ENCODE measurements at regions not wholly inside any gene's neighbourhood (a gene's known extent, or its start where the extent isn't known, plus 50 kb on each side); places are given as distances from the start of the nearest gene placed in this dataset.
"Not testable (repeated sequence)": the region's sequence is repeated elsewhere in the genome, so short reads cannot be mapped to it uniquely, and the experiment has no call there.

DNA sequence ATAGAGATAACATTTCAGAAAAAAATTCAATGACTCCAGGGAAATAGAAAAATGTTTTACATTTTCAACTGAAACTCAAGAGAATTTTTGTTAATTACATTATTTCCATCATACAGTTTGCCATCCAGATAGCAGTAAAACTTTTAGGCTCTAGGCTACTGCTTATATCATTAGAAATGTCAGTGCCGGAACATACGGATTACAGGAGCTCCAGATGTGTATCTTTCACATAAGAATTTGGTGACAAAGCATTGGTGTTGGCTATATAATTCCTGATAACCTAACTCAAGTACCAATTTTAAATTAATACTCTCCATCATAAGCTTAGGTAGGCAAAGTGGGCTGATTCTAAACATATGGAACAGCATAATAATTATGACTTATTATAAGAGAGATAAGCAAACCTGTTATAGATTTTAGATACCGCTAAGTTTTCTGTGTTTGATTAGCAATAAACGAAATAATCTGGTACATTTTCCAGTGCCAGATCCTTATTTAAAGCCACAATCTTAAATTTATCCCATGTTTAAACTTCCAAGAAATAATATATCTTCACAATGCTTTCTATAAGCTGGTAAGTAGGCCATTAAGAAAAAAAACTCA is 637.9 kb downstream of the NXPH1 start:
- DNase-seq (ENCODE audit: low spot score): no peak

DNA sequence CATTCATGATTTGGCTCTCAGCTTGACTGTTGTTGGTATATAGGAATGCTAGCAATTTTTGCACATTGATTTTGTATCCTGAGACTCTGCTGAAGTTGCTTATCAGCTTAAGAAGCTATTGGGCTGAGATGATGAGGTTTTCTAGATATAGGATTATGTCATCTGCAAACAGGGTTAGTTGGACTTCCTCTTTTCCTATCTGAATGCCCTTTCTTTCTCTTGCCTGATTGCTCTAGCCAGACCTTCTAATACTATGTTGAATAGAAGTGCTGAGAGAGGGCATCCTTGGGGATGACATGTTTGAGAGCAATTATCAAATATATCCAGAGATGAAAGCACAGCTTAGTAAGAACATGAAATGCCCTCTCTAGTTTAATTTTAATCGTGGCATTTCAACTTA is 642.4 kb downstream of the NXPH1 start:
- DNase-seq (ENCODE audit: low spot score): not testable (repeated sequence)

DNA sequence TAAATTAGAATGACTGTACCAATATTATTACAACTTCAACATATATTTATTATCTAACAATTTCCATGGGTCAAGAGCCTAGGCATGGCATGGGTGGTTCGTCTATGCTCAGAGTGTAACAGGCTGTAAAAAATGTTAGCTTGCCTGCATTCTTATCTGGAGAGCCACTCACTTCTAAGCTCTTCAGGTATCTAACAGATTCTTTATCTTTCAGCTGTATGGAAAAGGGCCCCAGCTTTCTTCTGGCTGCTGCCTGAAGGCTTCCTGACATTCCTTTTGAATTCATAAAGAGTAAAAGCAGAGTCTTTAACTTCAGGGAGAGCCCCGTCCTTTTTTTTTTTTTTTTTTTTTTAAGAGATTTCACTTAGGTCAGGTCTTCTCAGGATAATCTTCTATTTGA is 648.8 kb downstream of the NXPH1 start:
- DNase-seq (ENCODE audit: low spot score): no peak

DNA sequence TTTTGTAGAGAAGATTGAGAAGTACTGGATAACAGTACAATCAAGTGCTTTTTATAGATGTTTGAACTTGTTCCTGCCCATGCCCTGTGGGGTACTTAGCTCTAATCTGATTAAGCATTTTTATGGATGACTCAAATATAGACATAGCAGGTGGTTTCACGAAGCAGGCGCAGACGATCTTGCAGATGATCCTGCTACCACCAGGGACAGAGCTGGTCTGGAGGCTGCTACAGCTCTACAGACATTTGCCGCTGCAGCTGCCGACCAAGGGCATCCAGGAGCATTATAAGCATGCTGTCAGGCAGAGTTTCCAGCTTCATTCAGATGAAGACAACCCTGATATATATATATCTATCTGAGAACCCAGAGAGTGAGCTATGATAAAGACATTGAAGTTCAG is 650.4 kb downstream of the NXPH1 start:
- DNase-seq (ENCODE audit: low spot score): no peak

DNA sequence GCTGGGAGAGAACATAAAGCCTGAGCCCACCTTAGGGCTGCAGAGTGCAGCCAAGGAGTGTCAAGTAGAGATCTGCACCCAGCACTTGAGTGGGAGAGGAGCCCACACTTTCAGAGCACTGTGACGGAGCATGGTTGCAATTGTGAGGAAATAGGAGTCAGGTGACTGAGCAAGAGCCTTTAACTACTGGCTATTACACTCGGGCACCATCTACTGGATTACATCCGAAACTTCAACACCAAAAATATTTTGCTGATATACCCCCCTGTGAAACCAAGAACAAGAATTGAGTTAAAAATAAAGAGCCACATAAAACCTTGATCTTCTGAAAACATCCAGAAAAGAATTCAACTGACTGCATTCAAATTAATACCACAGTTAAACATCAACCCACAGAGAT is 657.9 kb downstream of the NXPH1 start:
- no peak for DNase-seq (ENCODE audit: low spot score)

DNA sequence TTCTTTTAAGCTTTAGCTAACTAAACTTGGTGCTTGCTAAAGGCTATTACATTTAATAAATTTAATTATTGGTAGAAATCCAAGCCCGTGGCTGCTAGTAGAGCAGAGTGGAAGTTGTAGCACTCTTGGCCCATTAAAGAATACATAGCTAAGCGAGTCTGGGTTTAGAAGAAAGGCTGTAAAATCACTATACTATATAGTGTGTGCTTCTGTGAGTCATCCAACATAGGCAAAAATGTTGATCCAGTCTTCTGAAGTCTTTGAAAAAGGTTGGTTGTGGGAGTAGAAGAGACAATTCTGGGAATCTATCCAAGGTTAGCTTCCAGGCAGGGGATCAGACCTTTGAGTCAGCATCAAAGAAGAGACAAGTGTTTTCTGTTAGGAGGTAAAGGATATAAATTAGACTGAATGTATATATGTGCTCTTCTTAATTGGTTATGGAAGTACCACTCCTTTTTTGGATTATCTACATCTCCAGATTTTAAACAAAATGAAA is 664.2 kb downstream of the NXPH1 start:
- DNase-seq (ENCODE audit: low spot score): no peak

GRCh38 chr7:9100289-9100688 is 666.9 kb downstream of the NXPH1 start:
- no peak for DNase-seq (ENCODE audit: low spot score)

GRCh38 chr7:9102846-9103245 is 669.4 kb downstream of the NXPH1 start:
- DNase-seq (ENCODE audit: low spot score): no peak

- DNase-seq (ENCODE audit: low spot score): no peak
These were observed 673.3 kb downstream of the NXPH1 start for GRCh38 chr7:9106747-9107146.

DNA sequence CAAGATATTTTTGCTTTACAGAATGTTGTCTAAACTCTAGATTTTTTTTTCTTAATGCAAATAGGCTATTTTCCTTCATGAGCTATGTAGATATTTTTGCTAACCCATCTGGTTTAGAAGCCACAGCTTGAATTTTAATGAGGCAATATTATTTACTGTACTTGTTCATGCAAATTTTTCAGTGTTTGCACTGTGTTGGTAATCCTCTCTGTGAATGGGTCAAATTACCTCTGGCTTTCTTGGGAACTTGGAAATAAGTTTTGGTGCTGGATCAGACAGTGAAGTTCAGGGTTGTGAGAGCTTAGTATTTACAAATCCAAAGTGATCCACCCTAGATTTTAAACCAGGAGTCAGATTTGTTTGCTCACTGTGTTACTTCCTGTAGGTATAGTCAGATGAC is 686.9 kb downstream of the NXPH1 start:
- no peak for DNase-seq (ENCODE audit: low spot score)

DNA sequence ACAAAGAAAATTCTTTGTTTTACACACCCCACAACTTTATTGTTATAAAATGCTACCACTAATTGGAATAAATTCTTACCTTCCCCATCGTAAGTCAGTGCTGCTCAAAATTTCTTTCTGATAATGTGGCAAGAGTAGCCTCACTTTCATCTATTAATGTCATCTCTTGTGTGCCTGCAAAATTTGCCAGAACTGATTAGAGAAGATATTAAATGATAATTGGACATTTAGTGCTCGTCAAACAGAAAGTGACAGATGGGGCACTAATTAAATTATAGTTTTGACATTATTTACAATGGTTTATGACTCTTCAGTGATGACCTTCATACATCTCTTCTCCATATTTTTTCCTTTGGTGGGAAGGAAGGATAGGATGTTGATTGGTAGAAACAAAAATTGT is 690.9 kb downstream of the NXPH1 start:
- DNase-seq (ENCODE audit: low spot score): no peak

- no peak for DNase-seq (ENCODE audit: low spot score)
These were observed 691.8 kb downstream of the NXPH1 start for GRCh38 chr7:9125246-9125645.

DNA sequence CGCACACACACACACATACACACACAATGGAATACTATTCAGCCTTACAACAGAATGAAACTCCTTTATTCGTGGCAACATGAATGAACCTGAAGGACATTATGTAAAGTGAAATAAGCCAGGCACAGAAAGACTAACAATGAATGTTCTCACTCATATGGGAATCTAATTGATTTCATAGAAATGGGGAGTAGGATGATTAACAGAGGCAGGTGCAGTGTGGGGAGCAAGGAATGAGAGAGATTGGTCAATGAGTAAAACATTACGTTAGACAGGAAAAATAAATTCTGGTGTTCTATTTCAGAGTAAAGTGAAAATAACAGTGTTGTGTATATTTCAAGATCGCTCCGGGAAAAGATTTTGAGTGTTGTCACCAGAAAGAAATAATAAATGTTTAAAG is 694.5 kb downstream of the NXPH1 start:
- DNase-seq (ENCODE audit: low spot score): no peak

DNA sequence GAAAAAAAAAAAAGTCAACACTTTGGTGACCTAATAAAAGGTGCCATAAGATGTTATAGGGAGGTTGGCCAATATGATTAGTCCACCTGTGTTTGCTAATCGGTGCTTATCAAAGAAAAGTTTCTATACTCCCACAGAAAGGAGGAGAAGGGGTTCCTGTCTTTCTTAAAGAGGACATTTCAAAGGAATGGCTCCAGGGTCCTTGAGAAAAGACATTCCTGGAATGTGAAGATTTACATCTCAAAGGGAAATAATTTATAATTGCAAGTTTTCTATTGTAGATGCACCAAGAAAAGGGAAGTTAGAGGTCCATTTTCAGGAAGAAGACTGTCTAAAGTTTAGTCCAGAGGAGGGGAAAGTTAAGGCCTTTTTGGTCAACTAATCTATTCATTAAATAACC is 715.3 kb downstream of the NXPH1 start:
- DNase-seq (ENCODE audit: low spot score): no peak

DNA sequence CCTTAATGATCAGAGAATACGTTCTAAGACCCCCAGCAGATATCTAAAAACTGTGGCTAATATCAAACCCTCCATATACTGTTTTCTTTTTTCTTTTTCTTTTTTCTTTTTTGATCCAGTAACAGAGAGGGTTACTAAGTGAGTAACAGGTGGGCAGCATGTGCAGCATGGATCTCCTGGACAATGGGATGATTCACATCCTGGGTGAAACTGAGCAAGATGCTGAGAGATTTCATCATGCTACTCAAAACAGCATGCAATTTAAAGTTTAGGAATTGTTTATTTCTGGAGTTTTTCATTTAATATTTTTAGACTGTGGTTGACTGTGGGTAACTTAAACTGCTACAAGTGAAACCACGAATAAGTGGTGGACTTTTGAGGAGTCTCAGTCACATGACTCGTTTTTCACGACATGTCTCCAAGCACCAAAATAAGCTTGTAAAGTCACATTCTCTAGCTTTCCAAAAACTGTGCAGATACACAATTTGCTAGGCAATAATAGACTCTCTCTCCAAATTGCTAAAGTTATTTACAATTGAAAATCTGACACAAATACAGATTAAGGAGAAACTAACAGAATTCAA is 716.2 kb downstream of the NXPH1 start:
- DNase-seq (ENCODE audit: low spot score): no peak

GRCh38 chr7:9163691-9164090 is 730.3 kb downstream of the NXPH1 start:
- DNase-seq (ENCODE audit: low spot score): not testable (repeated sequence)

DNA sequence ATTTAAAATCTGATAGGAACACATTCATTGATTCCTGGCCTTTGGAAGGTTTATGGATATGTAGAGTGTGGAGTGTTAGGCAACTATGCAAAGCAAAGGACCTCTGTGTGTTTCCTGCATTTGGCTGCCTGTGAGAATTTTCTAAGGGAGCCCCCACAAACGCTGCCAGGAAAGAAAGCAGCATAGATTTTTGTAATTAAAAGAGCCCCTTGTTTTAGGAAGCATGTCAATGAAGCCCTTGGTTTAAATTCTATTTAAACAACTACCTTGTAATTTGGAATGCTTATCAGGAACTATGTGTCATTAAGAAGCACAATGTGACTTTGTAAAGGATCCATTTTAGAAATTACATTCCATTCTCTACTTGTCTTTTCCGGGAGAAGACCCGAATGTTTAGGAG is 742.5 kb downstream of the NXPH1 start:
- no peak for DNase-seq (ENCODE audit: low spot score)

DNA sequence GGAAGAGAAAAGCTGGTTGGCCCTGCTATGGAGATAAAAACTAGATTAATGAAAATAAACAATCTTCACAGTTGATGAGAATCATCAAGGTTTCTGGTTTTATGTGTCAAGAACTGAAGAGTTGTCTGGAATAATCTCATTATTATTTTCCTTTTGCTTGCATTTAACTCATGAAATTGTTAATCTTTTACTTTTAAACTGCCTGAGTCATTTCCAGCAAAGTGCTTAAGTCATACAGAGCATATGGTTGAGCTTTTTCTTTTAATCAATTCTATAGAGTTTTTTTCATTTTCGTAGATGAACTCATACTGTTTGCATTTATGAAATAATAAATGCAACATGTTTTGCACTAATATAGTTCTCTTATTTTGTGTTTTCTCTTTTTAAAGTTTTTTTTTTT is 747.9 kb downstream of the NXPH1 start:
- DNase-seq (ENCODE audit: low spot score): no peak

DNA sequence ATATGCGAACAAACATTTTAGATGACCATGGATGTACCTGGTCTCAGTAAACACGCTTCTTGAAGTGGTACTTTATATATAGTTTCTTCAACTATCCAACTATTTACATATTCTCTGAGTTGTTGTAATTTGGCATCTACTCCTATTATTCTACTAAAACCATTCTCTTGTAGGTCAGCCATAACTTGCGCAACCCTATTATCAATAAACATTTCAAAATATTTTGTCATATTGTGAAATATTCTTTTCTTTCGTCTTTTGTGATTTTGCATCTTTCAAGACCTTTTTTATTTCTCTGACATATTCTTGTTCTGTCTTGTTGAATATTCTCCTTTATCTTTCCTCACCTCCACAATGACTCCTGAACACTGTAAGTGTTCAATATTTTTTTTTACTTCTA is 753.3 kb downstream of the NXPH1 start:
- DNase-seq (ENCODE audit: low spot score): no peak

DNA sequence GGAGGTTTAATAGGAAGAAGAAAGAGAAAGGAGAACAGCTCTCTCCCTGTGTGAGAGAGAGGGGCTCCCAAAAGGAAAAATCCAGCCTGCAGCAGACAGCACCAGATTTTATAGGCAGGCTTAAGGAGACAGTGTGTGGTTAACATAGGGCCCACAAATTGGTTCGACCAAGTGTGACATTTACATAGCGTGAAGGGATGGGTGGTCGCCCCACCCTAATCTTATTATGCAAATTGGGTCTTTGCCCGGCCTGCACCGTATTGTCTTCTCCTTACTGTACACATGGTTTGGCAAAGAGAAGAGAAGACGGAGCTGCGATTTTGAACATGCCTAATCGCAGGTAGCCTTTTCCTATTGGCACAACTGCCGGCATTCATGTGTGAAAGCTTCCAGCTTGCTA is 756.3 kb downstream of the NXPH1 start:
- no peak for DNase-seq (ENCODE audit: low spot score)

DNA sequence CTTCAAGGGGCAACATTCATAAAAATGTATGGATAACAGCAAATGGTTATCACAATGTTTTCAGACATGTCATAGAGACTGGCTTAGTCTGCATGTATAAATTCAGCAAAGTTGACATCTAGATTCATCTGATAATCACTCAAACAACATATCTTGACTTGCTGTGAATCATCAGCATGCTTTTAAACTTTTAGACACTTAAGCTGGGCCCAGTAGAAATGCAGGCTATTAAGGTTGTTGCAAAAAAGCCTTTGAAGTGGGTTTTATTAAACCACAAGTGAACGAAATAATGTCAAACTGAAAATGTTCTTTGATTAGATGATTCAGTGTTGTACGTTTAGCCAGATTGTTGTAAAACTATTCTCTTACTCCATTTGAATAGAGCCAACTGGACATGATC is 759.6 kb downstream of the NXPH1 start:
- no peak for DNase-seq (ENCODE audit: low spot score)

DNA sequence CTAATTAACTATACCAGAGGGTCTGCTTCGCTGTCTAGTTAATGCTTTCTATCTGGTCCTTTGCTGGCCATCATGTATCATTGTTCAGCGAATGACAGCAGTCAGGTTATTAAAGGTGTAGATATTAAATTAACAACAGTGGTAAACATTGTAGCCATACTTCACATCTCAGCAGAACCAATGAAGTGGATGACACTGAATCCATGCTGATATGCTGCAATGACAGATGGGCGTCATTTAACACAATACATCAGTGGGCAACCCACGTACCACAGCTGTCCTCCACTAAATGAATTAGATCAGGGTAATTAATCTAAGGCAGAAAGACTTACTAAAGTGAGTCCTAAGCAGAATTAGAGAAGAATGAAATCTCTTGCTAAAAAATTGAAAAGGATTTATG is 767.2 kb downstream of the NXPH1 start:
- DNase-seq (ENCODE audit: low spot score): no peak

DNA sequence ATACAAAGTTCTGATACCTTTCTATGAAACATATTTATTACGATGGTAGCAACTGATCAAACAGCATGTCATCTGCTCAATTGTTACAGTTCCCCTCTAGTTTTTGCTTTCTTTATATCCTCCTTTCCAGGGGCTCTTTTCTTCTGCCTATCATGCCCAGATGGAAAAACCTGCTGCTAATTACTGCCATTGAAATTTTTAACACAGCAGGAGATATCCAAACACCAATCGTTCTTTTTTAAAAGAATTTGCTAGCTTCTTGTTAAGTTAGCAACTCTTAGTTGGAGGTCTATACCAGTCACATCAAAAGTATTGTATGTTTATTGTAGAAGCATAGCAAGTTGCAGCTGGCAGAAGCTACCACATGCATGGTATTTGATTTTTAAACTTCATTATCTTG is 768.5 kb downstream of the NXPH1 start:
- no peak for DNase-seq (ENCODE audit: low spot score)

GRCh38 chr7:9204571-9204970 is 771.2 kb downstream of the NXPH1 start:
- no peak for DNase-seq (ENCODE audit: low spot score)
